ENCODE measurements at regions not wholly inside any gene's neighbourhood (a gene's known extent, or its start where the extent isn't known, plus 50 kb on each side); places are given as distances from the start of the nearest gene placed in this dataset.

- ChIA-PET POLR2A (ENCODE audit: partially characterized antibody) (interaction anchor here (0.6 to 1.2 kb wide), 2 partner anchors 9 to 27 kb away, joined by 3 read pairs; no protein-coding TSS in a partner anchor), CTCF (ENCODE audit: partially characterized antibody) (interaction anchor here (1.0 to 1.5 kb wide), 3 partner anchors 10 to 13 kb away, joined by 3 to 5 read pairs (median 3); no protein-coding TSS in a partner anchor)
- H2BK20ac ChIP-seq (ENCODE audit: low read length), result no peak overlapping the region
- H3K4ac ChIP-seq (replicated peaks; ENCODE audit: insufficient read length, low read depth, low read length), result no peak overlapping the region
- H3K9me3 ChIP-seq (ENCODE audit: insufficient read depth in 2 of 2, low read depth in 1 of 2, low read length in 1 of 2), result no peaks in the 10 kb centered on the region
- peaks cover 2% of the 10 kb centered on the region; the same call in 1 of the 2 replicates for H3K23me2 ChIP-seq (ENCODE audit: low read depth, low read length)
- H4K20me1 ChIP-seq (replicated peaks in 1 of 2; ENCODE audit: control insufficient read depth in 1 of 2, insufficient read depth in 2 of 2, low read length in 2 of 2), result no peaks in the 10 kb centered on the region
- FAIRE-seq (no peak), DNase-seq (ENCODE audit: low read depth in 1 of 2, low spot score in 2 of 2) (no peak)
- peaks cover 0 to 3% (median 0%) of the 10 kb centered on the region in 4 experiments; a peak in 1 of 7 replicates for H3K4me1 ChIP-seq (replicated peaks in 1 of 4; ENCODE audit: control insufficient read depth in 3 of 4, insufficient read depth in 4 of 4, low read length in 3 of 4)
- H3K27me3 ChIP-seq (replicated peaks in 1 of 4; ENCODE audit: control insufficient read depth in 3 of 4, extremely low read depth in 1 of 4, insufficient read depth in 3 of 4, low read length in 3 of 4), result no peaks in the 10 kb centered on the region
- no peaks in the 10 kb centered on the region for H3K36me3 ChIP-seq (ENCODE audit: control insufficient read depth in 2 of 4, insufficient read depth in 4 of 4, low read length in 3 of 4)
- H4K91ac ChIP-seq (replicated peaks; ENCODE audit: insufficient read length, low read length), result no peak overlapping the region
- no peak overlapping the region for H4K8ac ChIP-seq (ENCODE audit: extremely low read depth, insufficient read depth, low read length)
- H2AFZ ChIP-seq (ENCODE audit: low read length), result no peak overlapping the region
- no peak overlapping the region for H2BK5ac ChIP-seq (ENCODE audit: low read depth, low read length)
- H2AK5ac ChIP-seq (ENCODE audit: low read depth, low read length), result no peak overlapping the region
- no peaks in the 10 kb centered on the region for H3K79me2 ChIP-seq (ENCODE audit: control insufficient read depth in 1 of 2, insufficient read depth in 2 of 2, low read length in 2 of 2)
- H2BK15ac ChIP-seq (ENCODE audit: low read length), result no peak overlapping the region
- H3K56ac ChIP-seq (replicated peaks; ENCODE audit: insufficient read length, low read depth, low read length), result no peak overlapping the region
- no peak overlapping the region for H4K5ac ChIP-seq (ENCODE audit: insufficient read length, low read depth, low read length)
- no peak overlapping the region for H3K4me3 ChIP-seq (ENCODE audit: extremely low read depth in 1 of 4, insufficient read depth in 2 of 4, low read depth in 3 of 4, low read length in 4 of 4)
- 90% methylated on average over 1 of the region's 1 CpG; no CpG with 5 or more reads in 1 of the 2 experiments for WGBS, 2 experiments (ENCODE audit: extremely low coverage in 1 of 2, insufficient coverage in 1 of 2, insufficient read length in 1 of 2, insufficient replicate concordance in 2 of 2, low coverage in 1 of 2, low lambda C conversion rate in 2 of 2, missing lambda C conversion rate in 1 of 2)
- H3K79me1 ChIP-seq (ENCODE audit: low read depth, low read length), result no peaks in the 10 kb centered on the region
- H3K14ac ChIP-seq (ENCODE audit: insufficient read length), result no peak overlapping the region
- no peak overlapping the region for H3K23ac ChIP-seq (ENCODE audit: insufficient read length)
- no peak overlapping the region for H2BK12ac ChIP-seq (ENCODE audit: low read depth, low read length)
- H3K4me2 ChIP-seq (ENCODE audit: insufficient read depth in 1 of 2, low read depth in 2 of 2, low read length in 2 of 2), result no peak overlapping the region
- H3K27ac ChIP-seq (ENCODE audit: low read depth, low read length), result no peak overlapping the region
- no peak overlapping the region for H3K9ac ChIP-seq (replicated peaks in 1 of 4; ENCODE audit: extremely low read depth in 1 of 4, low read depth in 3 of 4, low read length in 3 of 4)
- no peak overlapping the region for H2BK120ac ChIP-seq (replicated peaks; ENCODE audit: low read depth, low read length)
- H3K18ac ChIP-seq (ENCODE audit: extremely low read depth, low read length), result no peak overlapping the region
- TF ChIP-seq RBBP5 (IDR thresholded peaks at IDR 0.05; ENCODE audit: borderline replicate concordance, low read depth, low read length), result no peak
- no peak for TF ChIP-seq ATF3 (IDR thresholded peaks at IDR 0.05; ENCODE audit: insufficient read depth, low read depth, low read length)
- TF ChIP-seq SIN3A (conservative IDR thresholded peaks at IDR 0.05 in 1 of 2, IDR thresholded peaks at IDR 0.05 in 1 of 2; ENCODE audit: low read depth in 1 of 2, low read length in 2 of 2), result no peak
- TF ChIP-seq TCF12 (IDR thresholded peaks at IDR 0.05; ENCODE audit: low read depth, low read length), result no peak
- no peak for TF ChIP-seq CHD2 (IDR thresholded peaks at IDR 0.05; ENCODE audit: low read length)
- no peak for TF ChIP-seq JUND (IDR thresholded peaks at IDR 0.05; ENCODE audit: low read length)
- no peak for TF ChIP-seq ASH2L (IDR thresholded peaks at IDR 0.05; ENCODE audit: low read length)
- TF ChIP-seq TEAD4 (IDR thresholded peaks at IDR 0.05; ENCODE audit: low read depth, low read length), result no peak
- TF ChIP-seq CTCF (IDR thresholded peaks at IDR 0.05; ENCODE audit: control extremely low read depth in 1 of 3, insufficient read depth in 1 of 3, low read depth in 1 of 3, low read length in 3 of 3), result no peak
- TF ChIP-seq EP300 (IDR thresholded peaks at IDR 0.05; ENCODE audit: borderline replicate concordance in 1 of 2, low read depth in 2 of 2, low read length in 2 of 2), result no peak
Observed at GRCh38 chr11:86160541-86161149, 83.9 kb upstream of the EED start.
